Endothelial cell of umbilical vein (primary cell): ENCODE measurements at regions not wholly inside any gene's neighbourhood (a gene's known extent, or its start where the extent isn't known, plus 50 kb on each side); places are given as distances from the start of the nearest gene placed in this dataset.

Experiments
- BruUV-seq: library from RNA; stranded (reverse); fragments of 400-500 nt; replicated peaks from 2 replicates; lab custom pipeline; 2021; lab: Mats Ljungman, UMichigan
- CTCF ChIA-PET: fragments of 300-600, 350-600 bp; sonication (Branson Sonifier 250); formaldehyde crosslinking; loops from one replicate; lab custom pipeline; 2021; ENCODE audit warnings: antibody characterized with exemption, inconsistent platforms; lab: Charles Lee
- POLR2A ChIA-PET: fragments of 300-600, 350-600 bp; sonication (Branson Sonifier 250); formaldehyde crosslinking; loops from one replicate; lab custom pipeline; 2021; ENCODE audit warnings: antibody characterized with exemption, inconsistent platforms; lab: Charles Lee
- DNase-seq: peaks from one replicate; pipeline ENCODE4 v3.0.0-alpha.2; 2011; ENCODE audit warnings: low read depth, low spot score
- FAIRE-seq: peaks from 2 replicates; lab custom pipeline; 2011; peaks lifted over from hg19 to GRCh38; lab: Jason Lieb, UNC
- H2AFZ ChIP-seq: 2 replicates; pipeline ENCODE4 v1.6.0; 2012; ENCODE audit warnings: low read depth, low read length, control low read depth, inconsistent platforms
- H3K27ac ChIP-seq: 2 replicates; pipeline ENCODE4 v1.5.1; 2011; ENCODE audit warnings: low read depth, mild to moderate bottlenecking, control low read depth, low read length, moderate library complexity; ENCODE audit not compliant: insufficient read depth
- H3K27me3 ChIP-seq, 2 experiments: 2 replicates each; pipeline versions ENCODE4 v1.6.0 to v1.6.1; 2011; ENCODE audit warnings: low read length in 2 of 2, mixed read lengths in 1 of 2; ENCODE audit not compliant: control insufficient read depth in 2 of 2, insufficient read depth in 2 of 2
- H3K36me3 ChIP-seq, 2 experiments: 2 replicates in 1 of 2; 3 replicates in 1 of 2; pipeline ENCODE4 v1.5.1; 2011; ENCODE audit warnings: low read length in 2 of 2, mild to moderate bottlenecking in 1 of 2, moderate library complexity in 1 of 2; ENCODE audit not compliant: control insufficient read depth in 2 of 2, insufficient read depth in 2 of 2; ENCODE audit errors: extremely low read depth in 1 of 2
- H3K4me1 ChIP-seq: 3 replicates; pipeline ENCODE4 v1.5.1; 2011; ENCODE audit warnings: mild to moderate bottlenecking, low read length; ENCODE audit not compliant: control insufficient read depth, insufficient read depth; ENCODE audit errors: extremely low read depth
- H3K4me2 ChIP-seq: 2 replicates; pipeline ENCODE4 v1.6.1; 2011; ENCODE audit warnings: low read length, control low read depth, mixed read lengths; ENCODE audit not compliant: insufficient read depth
- H3K4me3 ChIP-seq, 3 experiments: fragments of 200-600 bp in 1 of 3; sonication (generic), shearing (Covaris generic) in 1 of 3; replicated peaks in 1 of 3; 2 replicates each; pipeline ENCODE4 v1.5.1; 2011 to 2016; ENCODE audit warnings: control low read depth in 3 of 3, low read length in 3 of 3, mild to moderate bottlenecking in 2 of 3, inconsistent platforms in 1 of 3, low read depth in 1 of 3, moderate library complexity in 1 of 3; ENCODE audit not compliant: insufficient read depth in 1 of 3
- H3K79me2 ChIP-seq: 2 replicates; pipeline ENCODE4 v1.6.0; 2012; ENCODE audit warnings: low read length, inconsistent platforms; ENCODE audit not compliant: control insufficient read depth, insufficient read depth
- H3K9ac ChIP-seq: replicated peaks from 2 replicates; pipeline ENCODE3; 2011; ENCODE audit warnings: low read length, control low read depth; ENCODE audit not compliant: insufficient read depth; ENCODE audit errors: extremely low read depth
- H3K9me1 ChIP-seq: replicated peaks from 3 replicates; pipeline ENCODE4 v1.6.0; 2011; ENCODE audit warnings: mild to moderate bottlenecking, low read length; ENCODE audit not compliant: control insufficient read depth, insufficient read depth; ENCODE audit errors: extremely low read depth
- H3K9me3 ChIP-seq: replicated peaks from 2 replicates; pipeline ENCODE4 v1.5.1; 2012; ENCODE audit warnings: low read length, inconsistent platforms; ENCODE audit not compliant: control insufficient read depth, insufficient read depth
- H4K20me1 ChIP-seq: replicated peaks from 2 replicates; pipeline ENCODE3; 2011; ENCODE audit warnings: mild to moderate bottlenecking, low read length; ENCODE audit not compliant: control insufficient read depth, insufficient read depth; ENCODE audit errors: extremely low read depth
- EZH2 ChIP-seq: IDR thresholded peaks from 2 replicates; pipeline ENCODE4 v1.6.1; 2012; ENCODE audit warnings: borderline replicate concordance, low read depth, mild to moderate bottlenecking, moderate library complexity, low read length, inconsistent platforms; ENCODE audit not compliant: severe bottlenecking
- FOS ChIP-seq: IDR thresholded peaks from 2 replicates; pipeline ENCODE4 v1.6.1; 2011; ENCODE audit warnings: mild to moderate bottlenecking, low read length, moderate library complexity, borderline replicate concordance; ENCODE audit not compliant: insufficient read depth
- GATA2 ChIP-seq: IDR thresholded peaks from 2 replicates; pipeline ENCODE4 v1.7.0; 2011; ENCODE audit warnings: low read depth, mild to moderate bottlenecking, moderate library complexity, mixed read lengths, low read length; ENCODE audit not compliant: insufficient read length, insufficient read depth
- JUN ChIP-seq: IDR thresholded peaks from 2 replicates; pipeline ENCODE4 v1.6.1; 2011; ENCODE audit warnings: borderline replicate concordance, low read depth; ENCODE audit not compliant: insufficient read length, insufficient read depth
- MYC ChIP-seq: IDR thresholded peaks from one replicate; pipeline ENCODE4 v1.6.1; 2011; ENCODE audit warnings: mild to moderate bottlenecking, low read depth, low read length
- POLR2A ChIP-seq: IDR thresholded peaks from 2 replicates; pipeline ENCODE4 v1.6.1; 2012; ENCODE audit warnings: low read depth, mild to moderate bottlenecking, control low read depth, low read length
- POLR2AphosphoS5 ChIP-seq: IDR thresholded peaks from 2 replicates; pipeline ENCODE4 v1.6.1; 2012; ENCODE audit warnings: low read depth, mild to moderate bottlenecking, control low read depth, low read length, moderate library complexity; ENCODE audit not compliant: insufficient read depth
- dilution Hi-C: fragments of 300-500 bp; cut with MboI; formaldehyde crosslinking; loops from one replicate; pipeline ENCODE4 v1.15.0; 2019; ENCODE audit warnings: low sequenced_read_pairs; ENCODE audit not compliant: extremely low pct_ligation_motif_present
- intact Hi-C: fragments of 100-400 bp; cut with micrococcal nuclease; formaldehyde crosslinking; loops from one replicate; pipeline ENCODE4 v1.10.0; 2022
- TF ChIP-seq, protein P1 (sequence below): IDR thresholded peaks from 2 replicates; pipeline ENCODE4 v1.6.1; 2011; ENCODE audit not compliant: insufficient read depth, insufficient read length
- TF ChIP-seq, protein P2 (sequence below), 2 donors: IDR thresholded peaks; 1 replicate in 1 of 2; 2 replicates in 1 of 2; pipeline ENCODE4 v1.5.1; 2011; ENCODE audit warnings: low read length in 2 of 2, mild to moderate bottlenecking in 2 of 2, moderate library complexity in 2 of 2, control low read depth in 1 of 2, inconsistent platforms in 1 of 2, low read depth in 1 of 2; ENCODE audit not compliant: insufficient read depth in 1 of 2; ENCODE audit errors: extremely low read depth in 1 of 2

DNA sequence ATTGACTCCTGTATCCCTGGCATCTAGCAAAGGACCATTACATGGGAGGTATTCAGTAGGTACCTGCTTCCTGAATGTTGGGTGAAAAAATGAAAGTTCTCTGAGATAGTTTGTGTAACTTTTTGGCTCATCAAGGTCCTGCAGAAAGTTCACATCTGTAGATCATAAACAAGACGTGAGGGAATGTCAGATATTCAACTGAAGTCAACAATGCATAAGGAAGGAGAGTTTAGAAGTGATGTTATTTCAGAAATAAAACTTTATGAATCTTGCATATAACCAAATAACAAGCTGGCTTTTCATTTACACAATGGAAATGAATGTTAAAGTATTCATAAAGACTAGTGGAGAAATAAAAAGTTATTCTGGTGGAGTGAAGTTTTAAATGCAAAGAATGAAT is 73.4 kb upstream of the RBMS3 start:
- H3K9me3 ChIP-seq, result no peaks in the 10 kb centered on the region
- H3K27ac ChIP-seq, result no peak overlapping the region
- no peaks in the 10 kb centered on the region for H3K36me3 ChIP-seq
- dilution Hi-C loops (no loop called here), intact Hi-C loops (no loop called here)
- no peak overlapping the region for H3K4me2 ChIP-seq
- H4K20me1 ChIP-seq, result no peaks in the 10 kb centered on the region
- H3K9me1 ChIP-seq, result no peaks in the 10 kb centered on the region
- peaks cover 8% of the 10 kb centered on the region for H3K4me1 ChIP-seq
- H3K27me3 ChIP-seq, result no peaks in the 10 kb centered on the region
- no peak for TF ChIP-seq MYC
- no peak for TF ChIP-seq JUN
- TF ChIP-seq, protein P1, sequence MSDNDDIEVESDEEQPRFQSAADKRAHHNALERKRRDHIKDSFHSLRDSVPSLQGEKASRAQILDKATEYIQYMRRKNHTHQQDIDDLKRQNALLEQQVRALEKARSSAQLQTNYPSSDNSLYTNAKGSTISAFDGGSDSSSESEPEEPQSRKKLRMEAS, result no peak
- no peak for TF ChIP-seq POLR2A
- no peak for TF ChIP-seq POLR2AphosphoS5
- no peak for TF ChIP-seq GATA2
- no peak for TF ChIP-seq EZH2
- TF ChIP-seq, protein P2, sequence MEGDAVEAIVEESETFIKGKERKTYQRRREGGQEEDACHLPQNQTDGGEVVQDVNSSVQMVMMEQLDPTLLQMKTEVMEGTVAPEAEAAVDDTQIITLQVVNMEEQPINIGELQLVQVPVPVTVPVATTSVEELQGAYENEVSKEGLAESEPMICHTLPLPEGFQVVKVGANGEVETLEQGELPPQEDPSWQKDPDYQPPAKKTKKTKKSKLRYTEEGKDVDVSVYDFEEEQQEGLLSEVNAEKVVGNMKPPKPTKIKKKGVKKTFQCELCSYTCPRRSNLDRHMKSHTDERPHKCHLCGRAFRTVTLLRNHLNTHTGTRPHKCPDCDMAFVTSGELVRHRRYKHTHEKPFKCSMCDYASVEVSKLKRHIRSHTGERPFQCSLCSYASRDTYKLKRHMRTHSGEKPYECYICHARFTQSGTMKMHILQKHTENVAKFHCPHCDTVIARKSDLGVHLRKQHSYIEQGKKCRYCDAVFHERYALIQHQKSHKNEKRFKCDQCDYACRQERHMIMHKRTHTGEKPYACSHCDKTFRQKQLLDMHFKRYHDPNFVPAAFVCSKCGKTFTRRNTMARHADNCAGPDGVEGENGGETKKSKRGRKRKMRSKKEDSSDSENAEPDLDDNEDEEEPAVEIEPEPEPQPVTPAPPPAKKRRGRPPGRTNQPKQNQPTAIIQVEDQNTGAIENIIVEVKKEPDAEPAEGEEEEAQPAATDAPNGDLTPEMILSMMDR (IDR thresholded peaks at IDR 0.05; ENCODE audit: extremely low read depth in 1 of 2, insufficient read depth in 1 of 2, low read depth in 1 of 2, low read length in 2 of 2), result no peak
- no peak for TF ChIP-seq FOS
- CTCF ChIA-PET, result no interaction called here
- no TSS peak for BruUV-seq
- no peaks in the 10 kb centered on the region for H3K79me2 ChIP-seq
- no peak overlapping the region for H3K9ac ChIP-seq
- H2AFZ ChIP-seq, result no peak overlapping the region
- POLR2A ChIA-PET, result no interaction called here
- no peak for DNase-seq
- FAIRE-seq, result no peak
- H3K4me3 ChIP-seq, result no peak overlapping the region
